ENCODE measurements at regions not wholly inside any gene's neighbourhood (a gene's known extent, or its start where the extent isn't known, plus 50 kb on each side); places are given as distances from the start of the nearest gene placed in this dataset.

- DNase-seq: no peak
These were observed 205.9 kb downstream of the CBLN1 start for GRCh38 chr16:49075709-49076108.

DNA sequence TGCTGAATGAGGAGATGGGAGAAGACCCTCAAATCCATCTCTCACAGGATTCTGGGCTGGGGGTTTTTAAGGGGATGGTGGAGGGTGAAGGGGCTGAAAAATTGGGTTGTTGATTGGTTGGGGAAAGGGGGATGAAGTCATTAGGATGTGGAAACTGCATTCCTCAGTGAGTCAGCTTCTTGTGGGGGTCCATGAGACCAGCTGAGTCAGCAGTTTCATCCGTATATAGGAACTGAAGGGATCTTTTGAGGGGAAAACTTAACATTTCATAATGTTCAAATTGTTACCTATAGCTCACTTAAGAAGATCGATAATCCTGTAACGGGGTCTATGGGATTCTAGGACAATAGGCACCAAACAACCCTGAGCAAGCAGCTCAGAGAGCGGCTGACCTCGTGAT is 213.4 kb downstream of the CBLN1 start:
- no peak for DNase-seq

GRCh38 chr16:49067776-49068175 is 213.9 kb downstream of the CBLN1 start:
- DNase-seq: no peak

- DNase-seq: no peak
These were observed 220.4 kb downstream of the CBLN1 start for GRCh38 chr16:49061137-49061714.

DNA sequence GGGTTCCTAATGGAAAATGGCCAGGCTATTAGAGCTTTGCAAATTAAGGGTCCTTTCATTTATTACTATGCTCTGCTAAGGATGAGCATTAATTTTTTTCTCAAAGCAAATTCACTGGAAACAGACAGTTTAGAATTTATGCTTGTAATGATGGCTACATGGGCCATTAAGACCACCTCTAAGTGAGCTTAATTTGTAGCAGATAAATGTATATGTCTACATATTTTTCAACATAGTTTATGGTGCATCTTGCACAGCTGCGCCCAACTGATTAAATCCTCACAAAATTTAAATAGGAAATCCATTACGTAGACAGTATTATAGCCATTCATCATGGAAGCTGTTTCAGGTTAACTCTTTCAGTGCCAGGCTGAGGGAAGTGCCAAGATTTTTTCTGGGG is 220.9 kb downstream of the CBLN1 start:
- DNase-seq: no peak

DNA sequence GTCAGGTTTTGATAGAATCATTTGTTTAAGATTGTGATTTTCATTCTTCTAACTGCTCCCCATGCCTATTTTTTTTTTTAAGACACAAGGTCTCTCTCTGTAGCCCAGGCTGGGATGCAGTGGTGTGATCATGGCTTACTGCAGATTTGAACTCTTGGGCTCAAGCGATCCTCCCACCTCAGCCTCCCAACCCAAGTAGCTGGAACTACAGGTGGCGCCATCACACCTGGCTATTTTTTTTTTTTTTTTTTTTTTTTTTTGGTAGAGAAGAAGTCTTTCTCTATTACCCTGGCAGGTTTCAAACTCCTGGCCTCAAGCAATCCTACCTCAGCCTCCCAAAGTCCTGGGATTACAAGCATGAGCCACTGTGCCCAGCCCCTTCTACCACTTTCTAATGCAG is 223.3 kb downstream of the CBLN1 start:
- no peak for DNase-seq

- no peak for DNase-seq
These were observed 223.7 kb downstream of the CBLN1 start for GRCh38 chr16:49057936-49058335.

DNA sequence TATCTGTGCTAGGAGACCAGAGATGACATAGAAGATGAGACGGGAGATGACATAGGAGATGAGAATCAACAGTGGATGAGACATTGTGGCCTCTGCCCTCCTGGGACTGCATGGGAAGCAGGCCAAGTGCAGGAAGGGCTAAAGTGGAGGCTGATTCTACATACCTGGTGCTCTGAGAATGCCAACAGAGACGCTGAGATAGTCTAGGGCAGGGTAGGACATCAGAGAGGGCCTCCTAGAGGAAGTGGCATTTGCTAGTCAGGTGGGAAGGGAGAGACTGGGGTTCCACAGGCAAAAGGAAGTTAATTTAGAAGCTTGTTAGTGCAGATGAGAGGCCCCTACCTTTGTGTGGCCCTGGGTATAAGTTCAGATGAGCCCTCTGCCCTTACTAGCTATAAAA is 224.2 kb downstream of the CBLN1 start:
- no peak for DNase-seq

GRCh38 chr16:49056546-49056945 is 225.1 kb downstream of the CBLN1 start:
- no peak for DNase-seq

DNA sequence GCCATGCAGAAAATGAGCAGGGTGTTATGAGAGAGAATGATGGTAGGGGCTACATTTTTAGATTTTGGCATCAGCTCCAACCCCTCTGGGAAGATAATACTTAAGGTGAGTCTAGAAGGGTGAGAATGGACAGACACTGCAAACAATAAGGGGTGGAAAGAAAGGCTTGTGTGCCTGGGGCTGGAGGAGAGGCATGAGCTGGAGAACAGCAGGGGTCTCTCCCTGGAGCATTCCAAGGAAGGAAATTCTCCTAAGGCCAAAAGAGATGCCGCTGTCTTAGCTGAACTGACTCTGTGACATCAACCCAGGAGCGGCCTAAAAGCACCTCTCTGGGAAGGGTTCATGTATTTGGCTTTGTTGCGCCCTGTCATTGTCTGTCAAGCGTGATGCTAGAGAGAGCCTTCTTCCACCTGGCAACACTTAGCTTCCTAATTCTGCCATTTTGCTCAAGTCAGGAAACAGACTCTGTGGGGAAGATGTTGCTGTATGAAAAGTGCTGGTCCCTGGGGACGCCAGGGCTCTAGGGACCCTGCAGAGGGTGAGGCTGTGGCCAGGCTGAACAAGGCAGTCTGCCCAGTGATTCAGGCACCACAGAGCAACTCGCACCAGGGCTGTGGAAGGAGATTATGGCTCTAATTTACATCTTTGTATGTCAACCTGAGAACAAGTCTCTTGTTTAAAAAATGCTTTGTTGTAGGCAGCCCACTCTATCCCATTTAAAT is 225.7 kb downstream of the CBLN1 start:
- DNase-seq: no peak

- no peak for DNase-seq
These were observed 226.3 kb downstream of the CBLN1 start for GRCh38 chr16:49055291-49055690.

- no peak for DNase-seq
These were observed 227.0 kb downstream of the CBLN1 start for GRCh38 chr16:49054606-49055005.

DNA sequence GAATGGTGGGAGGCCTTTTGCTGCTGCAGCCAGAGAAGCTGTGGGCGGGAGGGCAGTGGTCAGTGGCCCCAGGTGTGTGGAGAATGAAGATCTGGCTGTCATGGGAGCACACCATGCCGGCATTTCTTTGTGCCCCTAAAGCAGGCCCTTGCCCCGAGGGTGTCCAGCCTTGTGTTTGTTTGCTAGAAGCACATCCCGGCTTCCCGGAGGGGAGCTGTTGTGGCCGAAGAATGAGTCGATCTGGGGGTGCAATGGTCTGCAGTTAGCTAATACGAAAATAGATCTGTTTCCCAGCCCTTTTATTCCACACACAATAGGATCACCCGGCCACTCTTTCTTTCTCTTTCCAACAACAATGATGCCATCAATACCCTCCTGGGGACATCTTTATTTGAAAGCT is 228.8 kb downstream of the CBLN1 start:
- DNase-seq: no peak

GRCh38 chr16:49051576-49051975 is 230.1 kb downstream of the CBLN1 start:
- no peak for DNase-seq

GRCh38 chr16:49050607-49051006 is 231.0 kb downstream of the CBLN1 start:
- DNase-seq: no peak

- DNase-seq: no peak
These were observed 232.0 kb downstream of the CBLN1 start for GRCh38 chr16:49049644-49050043.

DNA sequence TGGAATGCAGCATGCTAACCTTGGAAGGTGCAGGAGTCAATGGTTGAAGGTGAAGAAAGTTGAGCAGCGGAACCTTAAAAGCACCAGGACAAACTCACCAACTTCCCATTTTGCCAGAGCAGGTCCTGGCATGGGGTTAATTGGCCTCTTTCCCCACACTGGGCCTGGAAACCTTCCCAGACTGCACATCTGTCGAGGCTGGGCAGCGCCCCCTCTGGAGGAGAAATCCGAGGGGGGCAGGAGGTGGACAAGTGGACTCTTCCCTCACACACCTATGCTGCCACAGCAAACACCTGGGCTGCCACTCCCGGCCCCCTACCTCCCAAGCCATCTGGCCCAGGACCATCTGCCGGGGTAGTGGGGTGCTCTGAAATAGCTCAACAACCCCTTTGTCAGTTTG is 232.4 kb downstream of the CBLN1 start:
- no peak for DNase-seq

DNA sequence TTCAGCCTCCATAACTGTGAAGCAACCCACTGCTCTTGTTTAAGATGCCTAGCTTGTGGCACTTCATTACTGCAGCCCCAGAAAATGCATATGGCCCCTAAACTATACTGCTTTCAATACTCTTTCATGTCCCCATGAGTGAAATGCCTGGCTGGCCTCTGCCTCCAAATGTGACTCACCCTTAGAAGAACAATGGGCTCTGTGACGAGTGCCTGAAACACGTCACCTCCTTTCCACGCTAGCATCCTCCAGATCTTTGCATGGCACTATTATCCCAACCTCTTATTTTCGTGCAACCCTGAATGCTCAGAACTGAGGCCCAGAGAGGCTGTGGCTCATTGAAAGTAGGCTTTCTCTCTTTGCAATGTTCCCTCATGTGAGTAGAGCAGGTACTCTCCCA is 233.1 kb downstream of the CBLN1 start:
- no peak for DNase-seq

DNA sequence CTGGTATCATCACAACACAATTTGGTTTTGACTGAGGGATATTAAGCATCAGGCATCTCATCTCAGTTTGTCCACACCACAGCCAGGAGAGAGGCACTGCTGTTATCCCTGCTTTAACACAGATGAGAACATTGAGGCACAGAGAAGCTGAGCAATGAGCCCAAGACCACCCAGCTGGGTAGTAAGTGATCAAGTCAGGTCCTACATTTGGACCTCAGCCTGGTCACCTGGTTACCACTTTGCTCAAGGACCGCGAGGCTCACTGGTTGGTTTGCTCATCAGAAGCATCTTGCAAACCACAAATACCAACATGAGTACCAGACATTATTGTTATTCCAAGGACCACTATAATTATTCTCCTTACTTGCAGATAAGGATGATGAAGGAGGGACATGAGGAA is 245.5 kb downstream of the CBLN1 start:
- DNase-seq: no peak

GRCh38 chr16:49027420-49027819 is 254.2 kb downstream of the CBLN1 start:
- DNase-seq: no peak

- DNase-seq: no peak
These were observed 255.0 kb downstream of the CBLN1 start for GRCh38 chr16:49026566-49027181.

GRCh38 chr16:49024896-49025295 is 256.7 kb downstream of the CBLN1 start:
- DNase-seq: no peak

DNA sequence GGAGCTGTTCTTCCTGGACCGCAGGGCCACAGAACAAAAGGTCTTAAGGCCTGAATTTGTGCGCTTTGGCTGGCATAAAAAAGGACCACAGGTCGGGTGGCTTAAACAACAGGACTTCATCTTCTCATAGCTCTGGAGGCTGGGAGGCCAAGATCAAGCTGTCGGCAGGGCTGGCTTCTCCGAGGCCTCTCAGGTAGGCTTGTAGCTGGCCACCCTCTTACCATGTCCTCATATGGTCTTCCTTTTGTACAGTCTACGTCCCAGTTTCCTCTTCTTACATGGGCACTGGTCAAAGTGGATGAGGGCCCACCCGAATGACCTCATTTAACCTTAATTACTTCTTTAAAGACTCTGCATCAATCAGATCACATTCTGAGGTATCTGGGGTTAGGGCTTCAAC is 257.6 kb downstream of the CBLN1 start:
- DNase-seq: no peak

GRCh38 chr16:49023050-49023449 is 258.6 kb downstream of the CBLN1 start:
- DNase-seq: no peak
